CD4-positive, alpha-beta T cell (primary cell): ENCODE measurements at regions not wholly inside any gene's neighbourhood (a gene's known extent, or its start where the extent isn't known, plus 50 kb on each side); places are given as distances from the start of the nearest gene placed in this dataset.

ENCODE experiments used
- ATAC-seq: fragments of 200-7000 bp; cut with Tn5 transposase; one replicate; pipeline ENCODE4 v1.10.0; 2022; ENCODE audit warnings: mild to moderate bottlenecking; ENCODE audit not compliant: poor library complexity
- CTCF ChIA-PET: fragments of 350-600 bp; sonication (Branson Sonifier 250); formaldehyde crosslinking; loops from one replicate; lab custom pipeline; 2021; ENCODE audit warnings: antibody characterized with exemption, inconsistent platforms; lab: Charles Lee
- POLR2A ChIA-PET: fragments of 350-600 bp; sonication (Branson Sonifier 250); formaldehyde crosslinking; loops from one replicate; lab custom pipeline; 2021; ENCODE audit warnings: antibody characterized with exemption, inconsistent platforms; lab: Charles Lee
- DNase-seq, 14 experiments: peaks; one replicate each; pipeline ENCODE4 v3.0.0-alpha.2; 2013 to 2020; ENCODE audit warnings: mixed read lengths in 2 of 14
- H3K27ac ChIP-seq, 2 donors: one replicate each; pipeline versions ENCODE4 v1.5.1 to v1.7.0; 2013; ENCODE audit warnings: low read length in 2 of 2, low read depth in 1 of 2, mild to moderate bottlenecking in 1 of 2
- H3K27me3 ChIP-seq, 2 experiments: 1 replicate in 1 of 2; 2 replicates in 1 of 2; pipeline versions ENCODE4 v1.6.1 to v1.7.0; 2013; ENCODE audit warnings: low read length in 2 of 2, control low read depth in 1 of 2, mild to moderate bottlenecking in 1 of 2, moderate library complexity in 1 of 2; ENCODE audit not compliant: insufficient read depth in 2 of 2, control insufficient read depth in 1 of 2
- H3K36me3 ChIP-seq: one replicate; pipeline ENCODE4 v1.6.1; 2013; ENCODE audit warnings: low read length, control low read depth; ENCODE audit not compliant: insufficient read depth
- H3K4me1 ChIP-seq: one replicate; pipeline ENCODE4 v1.6.1; 2013; ENCODE audit warnings: low read length, control low read depth; ENCODE audit not compliant: insufficient read depth
- H3K4me3 ChIP-seq: one replicate; pipeline ENCODE4 v1.5.1; 2013; ENCODE audit warnings: mild to moderate bottlenecking, low read length, moderate library complexity
- H3K9me3 ChIP-seq, 2 experiments: 1 replicate in 1 of 2; 2 replicates in 1 of 2; pipeline versions ENCODE4 v1.6.1 to v1.7.0; 2013; ENCODE audit warnings: low read length in 2 of 2, mild to moderate bottlenecking in 2 of 2, control low read depth in 1 of 2, moderate library complexity in 1 of 2; ENCODE audit not compliant: control insufficient read depth in 1 of 2, insufficient read depth in 1 of 2
- H3K27ac Mint-ChIP-seq: one replicate; pipeline ENCODE4 v1.8.0; 2020; ENCODE audit warnings: mixed read lengths
- H3K27me3 Mint-ChIP-seq: one replicate; pipeline ENCODE4 v1.8.0; 2021; ENCODE audit warnings: mixed read lengths
- H3K36me3 Mint-ChIP-seq: one replicate; pipeline ENCODE4 v1.8.0; 2021; ENCODE audit warnings: low read depth, mixed read lengths
- H3K4me1 Mint-ChIP-seq: one replicate; pipeline ENCODE4 v1.8.0; 2021; ENCODE audit warnings: low read depth, mixed read lengths
- H3K4me3 Mint-ChIP-seq: one replicate; pipeline ENCODE4 v1.8.0; 2020; ENCODE audit warnings: mild to moderate bottlenecking, mixed read lengths
- H3K9me3 Mint-ChIP-seq: one replicate; pipeline ENCODE4 v1.8.0; 2020; ENCODE audit warnings: mixed read lengths
- intact Hi-C, 2 experiments: fragments of 100-400 bp; cut with DNase I in 1 of 2; cut with micrococcal nuclease in 1 of 2; formaldehyde crosslinking; loops; one replicate each; pipeline versions ENCODE4 v1.15.1 to v1.9.0; 2023 to 2025; cut with DNase I, micrococcal nuclease
- TF ChIP-seq, protein P1 (sequence below): fragments of 200-600 bp; IDR thresholded peaks from one replicate; pipeline ENCODE4 v1.8.0; 2022; ENCODE audit warnings: antibody characterized with exemption, mild to moderate bottlenecking

DNA sequence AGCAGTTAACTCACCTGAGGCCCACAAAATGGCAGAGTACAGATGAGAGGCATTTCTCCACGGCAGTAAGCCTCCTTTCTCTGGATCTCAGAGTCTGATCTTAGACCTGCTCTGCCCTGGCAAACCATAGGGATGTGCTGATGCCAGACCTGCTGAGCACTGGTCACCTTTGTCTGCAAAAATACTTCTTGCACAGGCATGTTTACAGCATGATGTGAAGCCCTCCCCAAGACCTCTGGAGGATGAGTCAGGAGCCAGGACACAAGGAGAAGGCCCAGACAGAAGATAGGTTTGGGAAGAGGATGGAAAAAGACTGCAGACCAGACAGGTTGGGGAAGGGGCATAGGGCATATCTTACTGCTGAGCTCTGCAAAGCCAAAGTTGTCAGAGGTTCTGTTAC lies 426.6 kb downstream of the PMP22 start:
- ATAC-seq, result no peak
- no peaks in the 10 kb centered on the region for H3K4me1 ChIP-seq

DNA sequence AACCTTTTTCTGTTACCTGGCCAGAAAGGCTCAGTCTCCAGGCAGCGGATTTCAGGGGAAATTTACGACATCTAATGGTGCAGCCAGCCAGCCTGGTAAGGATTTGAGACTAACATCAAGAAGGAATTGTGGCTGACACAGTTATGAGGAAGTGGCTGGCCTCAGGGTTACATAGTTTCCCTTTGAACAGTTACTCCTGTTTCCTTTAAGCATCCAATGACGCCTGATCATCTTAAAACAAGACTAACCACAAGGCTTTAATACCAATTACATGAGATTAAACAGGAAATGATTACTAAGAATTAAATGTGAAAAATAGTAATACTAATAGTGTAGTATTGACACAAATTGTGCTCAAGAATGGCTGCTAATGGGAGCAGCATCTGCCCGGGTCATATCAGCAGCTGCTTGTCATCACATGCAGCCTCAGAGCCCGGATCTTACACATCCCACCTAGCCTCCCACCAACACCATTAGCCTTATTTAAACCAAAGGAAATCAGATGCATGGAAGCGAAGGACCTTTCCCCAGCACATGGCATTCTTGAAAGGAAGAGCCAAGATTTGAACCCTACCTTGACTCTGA lies 431.8 kb downstream of the PMP22 start:
- Histone ChIP-seq H3K27ac (no peak overlapping the region), H3K27me3 (no peaks in the 10 kb centered on the region), H3K36me3 (no peaks in the 10 kb centered on the region), H3K4me1 (peaks cover 2% of the 10 kb centered on the region), H3K4me3 (no peak overlapping the region), H3K9me3 (peaks cover 0 to 5% of the 10 kb centered on the region in 2 experiments)
- intact Hi-C loops, result no loop called here
- Mint-ChIP-seq H3K4me1 (peaks cover 6% of the 10 kb centered on the region), H3K9me3 (no peaks in the 10 kb centered on the region), H3K4me3 (no peak overlapping the region), H3K27me3 (peaks cover 7% of the 10 kb centered on the region), H3K27ac (no peak overlapping the region), H3K36me3 (no peaks in the 10 kb centered on the region)
- DNase-seq, result peak in 2 of 14 experiments; percentile 3 to 15
- ChIA-PET POLR2A (no interaction called here), CTCF (no interaction called here)
- no peak for ATAC-seq
- TF ChIP-seq, protein P1, sequence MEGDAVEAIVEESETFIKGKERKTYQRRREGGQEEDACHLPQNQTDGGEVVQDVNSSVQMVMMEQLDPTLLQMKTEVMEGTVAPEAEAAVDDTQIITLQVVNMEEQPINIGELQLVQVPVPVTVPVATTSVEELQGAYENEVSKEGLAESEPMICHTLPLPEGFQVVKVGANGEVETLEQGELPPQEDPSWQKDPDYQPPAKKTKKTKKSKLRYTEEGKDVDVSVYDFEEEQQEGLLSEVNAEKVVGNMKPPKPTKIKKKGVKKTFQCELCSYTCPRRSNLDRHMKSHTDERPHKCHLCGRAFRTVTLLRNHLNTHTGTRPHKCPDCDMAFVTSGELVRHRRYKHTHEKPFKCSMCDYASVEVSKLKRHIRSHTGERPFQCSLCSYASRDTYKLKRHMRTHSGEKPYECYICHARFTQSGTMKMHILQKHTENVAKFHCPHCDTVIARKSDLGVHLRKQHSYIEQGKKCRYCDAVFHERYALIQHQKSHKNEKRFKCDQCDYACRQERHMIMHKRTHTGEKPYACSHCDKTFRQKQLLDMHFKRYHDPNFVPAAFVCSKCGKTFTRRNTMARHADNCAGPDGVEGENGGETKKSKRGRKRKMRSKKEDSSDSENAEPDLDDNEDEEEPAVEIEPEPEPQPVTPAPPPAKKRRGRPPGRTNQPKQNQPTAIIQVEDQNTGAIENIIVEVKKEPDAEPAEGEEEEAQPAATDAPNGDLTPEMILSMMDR, result no peak

More for the DNA sequence above, 426.6 kb downstream of the PMP22 start:
- Mint-ChIP-seq H3K9me3 (no peaks in the 10 kb centered on the region), H3K36me3 (no peaks in the 10 kb centered on the region), H3K27ac (no peak overlapping the region), H3K4me1 (no peaks in the 10 kb centered on the region), H3K4me3 (no peak overlapping the region), H3K27me3 (no peaks in the 10 kb centered on the region)
- POLR2A ChIA-PET, result no interaction called here
- Histone ChIP-seq H3K27me3 (peaks cover 0 to 4% of the 10 kb centered on the region in 2 experiments), H3K4me3 (no peak overlapping the region), H3K27ac (no peak overlapping the region), H3K36me3 (no peaks in the 10 kb centered on the region), H3K9me3 (peaks cover 0 to 5% of the 10 kb centered on the region in 2 experiments)
- DNase-seq, result no peak
- CTCF ChIA-PET, result no interaction called here
- intact Hi-C loops, result no loop called here
- TF ChIP-seq, protein P1, result no peak

DNA sequence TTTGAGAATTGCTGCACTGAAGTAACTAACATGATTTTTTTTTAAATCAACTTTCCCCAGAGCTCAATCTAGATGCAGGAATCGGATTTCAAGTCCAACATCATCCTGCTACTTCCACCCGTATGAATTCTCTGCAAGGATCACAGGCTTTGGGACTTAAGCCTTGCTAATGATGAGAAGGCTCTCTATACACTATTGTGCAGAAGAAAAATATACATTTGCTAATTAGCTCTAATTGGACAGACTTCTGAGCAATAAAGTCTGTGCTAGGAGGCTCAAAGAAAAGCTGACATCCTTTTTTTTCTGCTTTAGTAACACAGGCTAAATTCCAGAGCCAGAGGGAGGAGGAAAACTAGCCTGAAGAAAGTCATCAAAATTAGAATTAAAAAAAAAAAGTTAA lies 433.6 kb downstream of the PMP22 start:
- TF ChIP-seq, protein P1, result no peak
- Mint-ChIP-seq H3K9me3 (no peaks in the 10 kb centered on the region), H3K4me1 (peaks cover 6% of the 10 kb centered on the region), H3K27me3 (peaks cover 17% of the 10 kb centered on the region), H3K4me3 (no peak overlapping the region), H3K36me3 (no peaks in the 10 kb centered on the region), H3K27ac (no peak overlapping the region)
- H3K27me3 ChIP-seq, result no peaks in the 10 kb centered on the region
- H3K4me1 ChIP-seq, result peaks cover 2% of the 10 kb centered on the region
- DNase-seq (no peak), ATAC-seq (no peak)
- CTCF ChIA-PET, result no interaction called here
- no peak overlapping the region for H3K27ac ChIP-seq
- no peak overlapping the region for H3K4me3 ChIP-seq
- intact Hi-C loops, result no loop called here
- no peaks in the 10 kb centered on the region for H3K36me3 ChIP-seq
- POLR2A ChIA-PET, result no interaction called here
- H3K9me3 ChIP-seq, result peaks cover 0 to 5% of the 10 kb centered on the region in 2 experiments
